Endothelial cell of umbilical vein (primary cell): ENCODE measurements at regions not wholly inside any gene's neighbourhood (a gene's known extent, or its start where the extent isn't known, plus 50 kb on each side); places are given as distances from the start of the nearest gene placed in this dataset.

Experiments
- BruUV-seq: library from RNA; stranded (reverse); fragments of 400-500 nt; replicated peaks from 2 replicates; lab custom pipeline; 2021; lab: Mats Ljungman, UMichigan
- CTCF ChIA-PET: fragments of 300-600, 350-600 bp; sonication (Branson Sonifier 250); formaldehyde crosslinking; loops from one replicate; lab custom pipeline; 2021; ENCODE audit warnings: antibody characterized with exemption, inconsistent platforms; lab: Charles Lee
- POLR2A ChIA-PET: fragments of 300-600, 350-600 bp; sonication (Branson Sonifier 250); formaldehyde crosslinking; loops from one replicate; lab custom pipeline; 2021; ENCODE audit warnings: antibody characterized with exemption, inconsistent platforms; lab: Charles Lee
- DNase-seq: peaks from one replicate; pipeline ENCODE4 v3.0.0-alpha.2; 2011; ENCODE audit warnings: low read depth, low spot score
- FAIRE-seq: peaks from 2 replicates; lab custom pipeline; 2011; peaks lifted over from hg19 to GRCh38; lab: Jason Lieb, UNC
- H2AFZ ChIP-seq: 2 replicates; pipeline ENCODE4 v1.6.0; 2012; ENCODE audit warnings: low read depth, low read length, control low read depth, inconsistent platforms
- H3K27ac ChIP-seq: 2 replicates; pipeline ENCODE4 v1.5.1; 2011; ENCODE audit warnings: low read depth, mild to moderate bottlenecking, control low read depth, low read length, moderate library complexity; ENCODE audit not compliant: insufficient read depth
- H3K27me3 ChIP-seq, 2 experiments: 2 replicates each; pipeline versions ENCODE4 v1.6.0 to v1.6.1; 2011; ENCODE audit warnings: low read length in 2 of 2, mixed read lengths in 1 of 2; ENCODE audit not compliant: control insufficient read depth in 2 of 2, insufficient read depth in 2 of 2
- H3K36me3 ChIP-seq, 2 experiments: 2 replicates in 1 of 2; 3 replicates in 1 of 2; pipeline ENCODE4 v1.5.1; 2011; ENCODE audit warnings: low read length in 2 of 2, mild to moderate bottlenecking in 1 of 2, moderate library complexity in 1 of 2; ENCODE audit not compliant: control insufficient read depth in 2 of 2, insufficient read depth in 2 of 2; ENCODE audit errors: extremely low read depth in 1 of 2
- H3K4me1 ChIP-seq: 3 replicates; pipeline ENCODE4 v1.5.1; 2011; ENCODE audit warnings: mild to moderate bottlenecking, low read length; ENCODE audit not compliant: control insufficient read depth, insufficient read depth; ENCODE audit errors: extremely low read depth
- H3K4me2 ChIP-seq: 2 replicates; pipeline ENCODE4 v1.6.1; 2011; ENCODE audit warnings: low read length, control low read depth, mixed read lengths; ENCODE audit not compliant: insufficient read depth
- H3K4me3 ChIP-seq, 3 experiments: fragments of 200-600 bp in 1 of 3; sonication (generic), shearing (Covaris generic) in 1 of 3; replicated peaks in 1 of 3; 2 replicates each; pipeline ENCODE4 v1.5.1; 2011 to 2016; ENCODE audit warnings: control low read depth in 3 of 3, low read length in 3 of 3, mild to moderate bottlenecking in 2 of 3, inconsistent platforms in 1 of 3, low read depth in 1 of 3, moderate library complexity in 1 of 3; ENCODE audit not compliant: insufficient read depth in 1 of 3
- H3K79me2 ChIP-seq: 2 replicates; pipeline ENCODE4 v1.6.0; 2012; ENCODE audit warnings: low read length, inconsistent platforms; ENCODE audit not compliant: control insufficient read depth, insufficient read depth
- H3K9ac ChIP-seq: replicated peaks from 2 replicates; pipeline ENCODE3; 2011; ENCODE audit warnings: low read length, control low read depth; ENCODE audit not compliant: insufficient read depth; ENCODE audit errors: extremely low read depth
- H3K9me1 ChIP-seq: replicated peaks from 3 replicates; pipeline ENCODE4 v1.6.0; 2011; ENCODE audit warnings: mild to moderate bottlenecking, low read length; ENCODE audit not compliant: control insufficient read depth, insufficient read depth; ENCODE audit errors: extremely low read depth
- H3K9me3 ChIP-seq: replicated peaks from 2 replicates; pipeline ENCODE4 v1.5.1; 2012; ENCODE audit warnings: low read length, inconsistent platforms; ENCODE audit not compliant: control insufficient read depth, insufficient read depth
- H4K20me1 ChIP-seq: replicated peaks from 2 replicates; pipeline ENCODE3; 2011; ENCODE audit warnings: mild to moderate bottlenecking, low read length; ENCODE audit not compliant: control insufficient read depth, insufficient read depth; ENCODE audit errors: extremely low read depth
- CTCF ChIP-seq, 2 donors: IDR thresholded peaks; 1 replicate in 1 of 2; 2 replicates in 1 of 2; pipeline ENCODE4 v1.5.1; 2011; ENCODE audit warnings: low read length in 2 of 2, mild to moderate bottlenecking in 2 of 2, moderate library complexity in 2 of 2, control low read depth in 1 of 2, inconsistent platforms in 1 of 2, low read depth in 1 of 2; ENCODE audit not compliant: insufficient read depth in 1 of 2; ENCODE audit errors: extremely low read depth in 1 of 2
- EZH2 ChIP-seq: IDR thresholded peaks from 2 replicates; pipeline ENCODE4 v1.6.1; 2012; ENCODE audit warnings: borderline replicate concordance, low read depth, mild to moderate bottlenecking, moderate library complexity, low read length, inconsistent platforms; ENCODE audit not compliant: severe bottlenecking
- FOS ChIP-seq: IDR thresholded peaks from 2 replicates; pipeline ENCODE4 v1.6.1; 2011; ENCODE audit warnings: mild to moderate bottlenecking, low read length, moderate library complexity, borderline replicate concordance; ENCODE audit not compliant: insufficient read depth
- GATA2 ChIP-seq: IDR thresholded peaks from 2 replicates; pipeline ENCODE4 v1.7.0; 2011; ENCODE audit warnings: low read depth, mild to moderate bottlenecking, moderate library complexity, mixed read lengths, low read length; ENCODE audit not compliant: insufficient read length, insufficient read depth
- JUN ChIP-seq: IDR thresholded peaks from 2 replicates; pipeline ENCODE4 v1.6.1; 2011; ENCODE audit warnings: borderline replicate concordance, low read depth; ENCODE audit not compliant: insufficient read length, insufficient read depth
- MAX ChIP-seq: IDR thresholded peaks from 2 replicates; pipeline ENCODE4 v1.6.1; 2011; ENCODE audit not compliant: insufficient read depth, insufficient read length
- MYC ChIP-seq: IDR thresholded peaks from one replicate; pipeline ENCODE4 v1.6.1; 2011; ENCODE audit warnings: mild to moderate bottlenecking, low read depth, low read length
- POLR2A ChIP-seq: IDR thresholded peaks from 2 replicates; pipeline ENCODE4 v1.6.1; 2012; ENCODE audit warnings: low read depth, mild to moderate bottlenecking, control low read depth, low read length
- POLR2AphosphoS5 ChIP-seq: IDR thresholded peaks from 2 replicates; pipeline ENCODE4 v1.6.1; 2012; ENCODE audit warnings: low read depth, mild to moderate bottlenecking, control low read depth, low read length, moderate library complexity; ENCODE audit not compliant: insufficient read depth
- dilution Hi-C: fragments of 300-500 bp; cut with MboI; formaldehyde crosslinking; loops from one replicate; pipeline ENCODE4 v1.15.0; 2019; ENCODE audit warnings: low sequenced_read_pairs; ENCODE audit not compliant: extremely low pct_ligation_motif_present
- intact Hi-C: fragments of 100-400 bp; cut with micrococcal nuclease; formaldehyde crosslinking; loops from one replicate; pipeline ENCODE4 v1.10.0; 2022

DNA sequence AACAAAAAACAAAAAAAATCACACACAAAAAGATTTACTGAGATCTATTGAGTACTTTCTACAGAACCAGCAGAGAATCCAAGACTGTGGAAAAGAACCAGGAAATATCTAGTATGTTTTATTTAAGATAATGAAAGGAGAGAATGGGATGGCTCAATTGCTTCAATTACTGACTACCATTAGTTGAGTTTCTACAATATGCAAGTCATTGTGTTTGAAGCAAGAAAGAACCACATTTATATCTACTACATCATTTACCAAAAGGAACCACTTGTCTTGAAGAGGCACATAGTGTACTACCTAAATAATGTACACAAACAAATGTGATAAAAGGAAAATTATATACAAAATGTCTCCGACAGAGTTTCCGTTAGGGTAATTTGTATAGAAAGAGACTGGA, 325.9 kb upstream of the TNC start:
- BruUV-seq: no TSS peak
- H3K4me3 ChIP-seq: no peak overlapping the region
- no peak for DNase-seq
- no peak overlapping the region for H3K27ac ChIP-seq
- no peaks in the 10 kb centered on the region for H4K20me1 ChIP-seq
- H3K27me3 ChIP-seq: no peaks in the 10 kb centered on the region
- H2AFZ ChIP-seq: no peak overlapping the region
- CTCF ChIA-PET: no interaction called here
- H3K9me3 ChIP-seq: no peaks in the 10 kb centered on the region
- dilution Hi-C loops (no loop called here), intact Hi-C loops (no loop called here)
- no peak for TF ChIP-seq EZH2
- TF ChIP-seq MAX: no peak
- H3K4me1 ChIP-seq: no peaks in the 10 kb centered on the region
- no peak for FAIRE-seq
- no peaks in the 10 kb centered on the region for H3K79me2 ChIP-seq
- POLR2A ChIA-PET: no interaction called here
- H3K9me1 ChIP-seq: no peaks in the 10 kb centered on the region
- H3K36me3 ChIP-seq: no peaks in the 10 kb centered on the region
- H3K4me2 ChIP-seq: no peak overlapping the region
- H3K9ac ChIP-seq: no peak overlapping the region

DNA sequence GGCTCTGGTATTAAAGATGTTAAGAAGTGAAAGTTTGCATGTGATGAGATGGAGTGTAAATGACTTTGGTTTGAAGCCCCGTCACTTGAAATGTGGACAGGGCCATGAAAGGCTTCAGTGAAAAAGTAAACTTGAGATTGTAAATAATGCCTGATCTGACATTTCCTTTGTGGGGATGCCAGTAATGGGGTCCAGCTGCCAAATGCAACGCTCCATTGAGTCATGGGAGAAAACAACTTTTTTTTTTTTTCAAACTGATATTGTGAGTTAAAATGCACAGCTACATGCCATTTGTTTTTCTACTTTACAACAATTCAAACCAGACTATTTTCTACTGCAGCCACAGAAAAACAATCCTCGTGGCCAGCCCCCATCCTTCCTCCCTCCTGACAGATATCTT, 327.0 kb upstream of the TNC start:
- no peak overlapping the region for H2AFZ ChIP-seq
- H3K4me3 ChIP-seq: no peak overlapping the region
- no peak overlapping the region for H3K4me2 ChIP-seq
- H3K27me3 ChIP-seq: no peaks in the 10 kb centered on the region
- H3K9me3 ChIP-seq: no peaks in the 10 kb centered on the region
- H3K9me1 ChIP-seq: no peaks in the 10 kb centered on the region
- H4K20me1 ChIP-seq: no peaks in the 10 kb centered on the region
- dilution Hi-C loops: no loop called here
- no peak overlapping the region for H3K27ac ChIP-seq
- intact Hi-C loops: no loop called here
- H3K36me3 ChIP-seq: no peaks in the 10 kb centered on the region
- no peaks in the 10 kb centered on the region for H3K79me2 ChIP-seq
- no peak for FAIRE-seq
- DNase-seq: no peak
- BruUV-seq: no TSS peak
- H3K4me1 ChIP-seq: no peaks in the 10 kb centered on the region
- TF ChIP-seq JUN (no peak), EZH2 (no peak), GATA2 (no peak), POLR2A (no peak), CTCF (IDR thresholded peaks at IDR 0.05; ENCODE audit: extremely low read depth in 1 of 2, insufficient read depth in 1 of 2, low read depth in 1 of 2, low read length in 2 of 2) (no peak), MYC (no peak), MAX (no peak), POLR2AphosphoS5 (no peak), FOS (no peak)
- ChIA-PET POLR2A (no interaction called here), CTCF (no interaction called here)
- H3K9ac ChIP-seq: no peak overlapping the region
